Muscle layer of duodenum (tissue), 2 donors: ENCODE measurements at regions not wholly inside any gene's neighbourhood (a gene's known extent, or its start where the extent isn't known, plus 50 kb on each side); places are given as distances from the start of the nearest gene placed in this dataset.
"Not testable (repeated sequence)": the region's sequence is repeated elsewhere in the genome, so short reads cannot be mapped to it uniquely, and the experiment has no call there.

Experiments used
- H3K27ac ChIP-seq: one replicate; pipeline ENCODE4 v1.7.0; 2013; ENCODE audit warnings: mild to moderate bottlenecking, low read length
- H3K27me3 ChIP-seq: one replicate; pipeline ENCODE4 v1.7.0; 2013; ENCODE audit warnings: low read depth, mild to moderate bottlenecking, control low read depth, low read length
- H3K36me3 ChIP-seq, 2 donors: one replicate each; pipeline ENCODE4 v1.7.0; 2013; ENCODE audit warnings: low read length in 2 of 2, control low read depth in 1 of 2, mild to moderate bottlenecking in 1 of 2; ENCODE audit not compliant: insufficient read depth in 2 of 2, control insufficient read depth in 1 of 2
- H3K4me1 ChIP-seq, 2 donors: one replicate each; pipeline ENCODE4 v1.7.0; 2013; ENCODE audit warnings: low read length in 2 of 2, mild to moderate bottlenecking in 2 of 2, control low read depth in 1 of 2, moderate library complexity in 1 of 2; ENCODE audit not compliant: insufficient read depth in 2 of 2, control insufficient read depth in 1 of 2
- H3K4me3 ChIP-seq, 2 donors: one replicate each; pipeline ENCODE4 v1.7.0; 2013; ENCODE audit warnings: low read length in 2 of 2, low read depth in 1 of 2, mild to moderate bottlenecking in 1 of 2
- H3K9me3 ChIP-seq, 2 donors: one replicate each; pipeline ENCODE4 v1.7.0; 2013; ENCODE audit warnings: low read length in 2 of 2, control low read depth in 1 of 2, mild to moderate bottlenecking in 1 of 2; ENCODE audit not compliant: control insufficient read depth in 1 of 2
- donor health status: healthy.

- H3K4me1 ChIP-seq, result no peaks in the 10 kb centered on the region
- H3K27ac ChIP-seq, result no peak overlapping the region
- no peak overlapping the region for H3K4me3 ChIP-seq
- no peaks in the 10 kb centered on the region for H3K9me3 ChIP-seq
- no peaks in the 10 kb centered on the region for H3K36me3 ChIP-seq
- H3K27me3 ChIP-seq, result no peaks in the 10 kb centered on the region
Observed at GRCh38 chr18:55732227-55733106, 144.5 kb upstream of the TCF4 start.

GRCh38 chr18:55731594-55732042 is 143.6 kb upstream of the TCF4 start:
- no peak overlapping the region for H3K27ac ChIP-seq
- H3K4me1 ChIP-seq, result no peaks in the 10 kb centered on the region
- no peaks in the 10 kb centered on the region for H3K27me3 ChIP-seq

GRCh38 chr18:55721006-55721405 is 133.0 kb upstream of the TCF4 start:
- not testable (repeated sequence) for H3K4me1 ChIP-seq, H3K9me3 ChIP-seq, H3K27ac ChIP-seq, H3K36me3 ChIP-seq, H3K4me3 ChIP-seq, H3K27me3 ChIP-seq

More at GRCh38 chr18:55731594-55732042, 143.6 kb upstream of the TCF4 start:
- Histone ChIP-seq H3K4me3 (no peak overlapping the region), H3K36me3 (no peaks in the 10 kb centered on the region), H3K9me3 (no peaks in the 10 kb centered on the region)

GRCh38 chr18:55713707-55714106 is 125.7 kb upstream of the TCF4 start:
- Histone ChIP-seq H3K4me3 (no peak overlapping the region), H3K27me3 (no peaks in the 10 kb centered on the region), H3K9me3 (peaks cover 8 to 13% of the 10 kb centered on the region in 2 donors), H3K4me1 (no peaks in the 10 kb centered on the region), H3K36me3 (no peaks in the 10 kb centered on the region), H3K27ac (no peak overlapping the region)

GRCh38 chr18:55706898-55707297 is 118.9 kb upstream of the TCF4 start:
- Histone ChIP-seq H3K36me3 (no peaks in the 10 kb centered on the region), H3K27ac (no peak overlapping the region), H3K4me3 (no peak overlapping the region), H3K4me1 (no peaks in the 10 kb centered on the region), H3K9me3 (peaks cover 0 to 7% of the 10 kb centered on the region in 2 donors), H3K27me3 (no peaks in the 10 kb centered on the region)

GRCh38 chr18:55699233-55699765 is 111.3 kb upstream of the TCF4 start:
- H3K9me3 ChIP-seq, result peaks cover 0 to 11% of the 10 kb centered on the region in 2 donors
- H3K27ac ChIP-seq, result no peak overlapping the region
- H3K4me1 ChIP-seq, result no peaks in the 10 kb centered on the region
- H3K4me3 ChIP-seq, result no peak overlapping the region
- H3K27me3 ChIP-seq, result no peaks in the 10 kb centered on the region
- H3K36me3 ChIP-seq, result no peaks in the 10 kb centered on the region

GRCh38 chr18:55696811-55697210 is 108.8 kb upstream of the TCF4 start:
- Histone ChIP-seq H3K27me3 (no peaks in the 10 kb centered on the region), H3K27ac (no peak overlapping the region), H3K4me1 (no peaks in the 10 kb centered on the region), H3K36me3 (no peaks in the 10 kb centered on the region), H3K4me3 (no peak overlapping the region), H3K9me3 (peaks cover 0 to 4% of the 10 kb centered on the region in 2 donors)

GRCh38 chr18:55695091-55695490 is 107.1 kb upstream of the TCF4 start:
- Histone ChIP-seq H3K4me1 (no peaks in the 10 kb centered on the region), H3K4me3 (no peak overlapping the region), H3K9me3 (no peaks in the 10 kb centered on the region)

GRCh38 chr18:55694291-55694690 is 106.3 kb upstream of the TCF4 start:
- Histone ChIP-seq H3K36me3 (no peaks in the 10 kb centered on the region), H3K9me3 (no peaks in the 10 kb centered on the region), H3K27me3 (no peaks in the 10 kb centered on the region), H3K27ac (no peak overlapping the region), H3K4me1 (no peaks in the 10 kb centered on the region), H3K4me3 (no peak overlapping the region)

More at GRCh38 chr18:55695091-55695490, 107.1 kb upstream of the TCF4 start:
- no peaks in the 10 kb centered on the region for H3K36me3 ChIP-seq
- H3K27ac ChIP-seq, result no peak overlapping the region
- no peaks in the 10 kb centered on the region for H3K27me3 ChIP-seq

GRCh38 chr18:55688030-55688429 is 100.0 kb upstream of the TCF4 start:
- H3K4me1 ChIP-seq, result no peaks in the 10 kb centered on the region
- H3K9me3 ChIP-seq, result no peaks in the 10 kb centered on the region
- no peaks in the 10 kb centered on the region for H3K27me3 ChIP-seq
- H3K36me3 ChIP-seq, result no peaks in the 10 kb centered on the region
- H3K4me3 ChIP-seq, result no peak overlapping the region
- no peak overlapping the region for H3K27ac ChIP-seq

GRCh38 chr18:55687106-55687505 is 99.1 kb upstream of the TCF4 start:
- Histone ChIP-seq H3K27ac (no peak overlapping the region), H3K9me3 (no peaks in the 10 kb centered on the region), H3K4me3 (no peak overlapping the region)

More at GRCh38 chr18:55687106-55687505, 99.1 kb upstream of the TCF4 start:
- no peaks in the 10 kb centered on the region for H3K27me3 ChIP-seq
- no peaks in the 10 kb centered on the region for H3K36me3 ChIP-seq
- no peaks in the 10 kb centered on the region for H3K4me1 ChIP-seq
